Body of pancreas (tissue), 4 donors: ENCODE measurements at regions not wholly inside any gene's neighbourhood (a gene's known extent, or its start where the extent isn't known, plus 50 kb on each side); places are given as distances from the start of the nearest gene placed in this dataset.

Source experiments
- ATAC-seq: fragments of 150-250 bp; one replicate; pipeline ENCODE4 v1.9.1; 2016
- DNase-seq, 4 donors: peaks; one replicate each; pipeline ENCODE4 v3.0.0-alpha.2; 2019
- H3K27ac ChIP-seq, 4 donors: fragments of 200-600 bp; sonication (generic); 1 replicate in 3 of 4; 2 replicates in 1 of 4; pipeline versions ENCODE4 v1.5.1 to v1.6.1; 2016 to 2019; ENCODE audit warnings: mild to moderate bottlenecking in 1 of 4, mixed read lengths in 1 of 4, moderate library complexity in 1 of 4
- H3K27me3 ChIP-seq, 2 donors: fragments of 200-600 bp; sonication (generic); one replicate each; pipeline ENCODE4 v1.6.0; 2016; ENCODE audit warnings: mild to moderate bottlenecking in 1 of 2
- H3K36me3 ChIP-seq, 2 donors: fragments of 200-600 bp; sonication (generic); replicated peaks in 1 of 2; 2 replicates each; pipeline ENCODE4 v1.5.1; 2016; ENCODE audit warnings: low read depth in 2 of 2; ENCODE audit not compliant: insufficient read depth in 1 of 2
- H3K4me1 ChIP-seq: fragments of 200-600 bp; sonication (generic); one replicate; pipeline ENCODE4 v1.6.0; 2016
- H3K4me3 ChIP-seq, 2 donors: fragments of 200-600 bp; sonication (generic); 1 replicate in 1 of 2; 2 replicates in 1 of 2; pipeline ENCODE4 v1.5.1; 2016 to 2019
- H3K9me3 ChIP-seq, 3 donors: fragments of 200-600 bp; sonication (generic); 1 replicate in 2 of 3; 2 replicates in 1 of 3; pipeline ENCODE4 v1.5.1; 2016
- CTCF ChIP-seq, 7 experiments: fragments of 450-650 bp in 4 of 7; fragments of 200-600 bp in 3 of 7; sonication (generic) in 3 of 7; IDR thresholded peaks; one replicate each; pipeline ENCODE4 v1.5.1; 2016 to 2019; ENCODE audit warnings: antibody characterized with exemption in 7 of 7
- POLR2A ChIP-seq, 3 donors: fragments of 450-650 bp; IDR thresholded peaks; one replicate each; pipeline ENCODE4 v1.6.1; 2016; ENCODE audit warnings: antibody characterized with exemption in 3 of 3, mild to moderate bottlenecking in 2 of 3
- WGBS, 2 donors: methylation state at CpG; one replicate each; pipeline ENCODE4 v1.1.5; 2017; 5-methylcytosine and 5-hydroxymethylcytosine counted together
- intact Hi-C: fragments of 100-400 bp; cut with DNase I; formaldehyde crosslinking; loops from one replicate; pipeline ENCODE4 v1.15.1; 2023

GRCh38 chr5:74535926-74536325, 104.6 kb downstream of the ENC1 start:
- ATAC-seq (no peak), DNase-seq (no peak)
- Histone ChIP-seq H3K36me3 (no peaks in the 10 kb centered on the region), H3K27me3 (no peaks in the 10 kb centered on the region), H3K27ac (no peak overlapping the region), H3K9me3 (no peaks in the 10 kb centered on the region), H3K4me1 (peaks cover 33% of the 10 kb centered on the region), H3K4me3 (no peak overlapping the region)
- no peak for TF ChIP-seq POLR2A (IDR thresholded peaks at IDR 0.05)
- no peak for TF ChIP-seq CTCF (IDR thresholded peaks at IDR 0.05)
- intact Hi-C loops = no loop called here
- 90 to 98% methylated on average over 2 of the region's 2 CpGs for WGBS, 2 donors

- Histone ChIP-seq H3K4me1 (peaks cover 20% of the 10 kb centered on the region), H3K9me3 (no peaks in the 10 kb centered on the region), H3K27ac (no peak overlapping the region), H3K27me3 (no peaks in the 10 kb centered on the region), H3K36me3 (no peaks in the 10 kb centered on the region), H3K4me3 (no peak overlapping the region)
- TF ChIP-seq CTCF (IDR thresholded peaks at IDR 0.05) = no peak
- no peak for TF ChIP-seq POLR2A (IDR thresholded peaks at IDR 0.05)
- no peak for ATAC-seq
- intact Hi-C loops = no loop called here
- no peak for DNase-seq
- WGBS, 2 donors = 88 to 93% methylated on average over 2 of the region's 2 CpGs
Measured at GRCh38 chr5:74534397-74535129, 106.0 kb downstream of the ENC1 start.

- Histone ChIP-seq H3K27me3 (no peaks in the 10 kb centered on the region), H3K36me3 (no peaks in the 10 kb centered on the region), H3K27ac (no peak overlapping the region), H3K4me1 (no peaks in the 10 kb centered on the region), H3K9me3 (no peaks in the 10 kb centered on the region), H3K4me3 (no peak overlapping the region)
- no peak for DNase-seq
- TF ChIP-seq CTCF (IDR thresholded peaks at IDR 0.05) (no peak), POLR2A (IDR thresholded peaks at IDR 0.05) (no peak)
- intact Hi-C loops = no loop called here
- ATAC-seq = no peak
- 61 to 72% methylated on average over 4 of the region's 4 CpGs for WGBS, 2 donors
Measured at GRCh38 chr5:74530326-74531050, 110.0 kb downstream of the ENC1 start.

GRCh38 chr5:74529101-74529500, 111.4 kb downstream of the ENC1 start:
- Histone ChIP-seq H3K4me1 (no peaks in the 10 kb centered on the region), H3K27me3 (no peaks in the 10 kb centered on the region), H3K9me3 (no peaks in the 10 kb centered on the region), H3K36me3 (no peaks in the 10 kb centered on the region), H3K4me3 (no peak overlapping the region), H3K27ac (no peak overlapping the region)
- intact Hi-C loops = no loop called here
- DNase-seq = no peak
- no peak for ATAC-seq
- TF ChIP-seq POLR2A (IDR thresholded peaks at IDR 0.05) = no peak
- no peak for TF ChIP-seq CTCF (IDR thresholded peaks at IDR 0.05)
- 70 to 85% methylated on average over 7 of the region's 7 CpGs for WGBS, 2 donors
